GM21515 (cell line): ENCODE measurements at regions not wholly inside any gene's neighbourhood (a gene's known extent, or its start where the extent isn't known, plus 50 kb on each side); places are given as distances from the start of the nearest gene placed in this dataset.

Experiments
- ATAC-seq: cut with Tn5 transposase; IDR thresholded peaks from one replicate; pipeline ENCODE4 v1.9.1; 2021; ENCODE audit not compliant: unreplicated experiment

DNA sequence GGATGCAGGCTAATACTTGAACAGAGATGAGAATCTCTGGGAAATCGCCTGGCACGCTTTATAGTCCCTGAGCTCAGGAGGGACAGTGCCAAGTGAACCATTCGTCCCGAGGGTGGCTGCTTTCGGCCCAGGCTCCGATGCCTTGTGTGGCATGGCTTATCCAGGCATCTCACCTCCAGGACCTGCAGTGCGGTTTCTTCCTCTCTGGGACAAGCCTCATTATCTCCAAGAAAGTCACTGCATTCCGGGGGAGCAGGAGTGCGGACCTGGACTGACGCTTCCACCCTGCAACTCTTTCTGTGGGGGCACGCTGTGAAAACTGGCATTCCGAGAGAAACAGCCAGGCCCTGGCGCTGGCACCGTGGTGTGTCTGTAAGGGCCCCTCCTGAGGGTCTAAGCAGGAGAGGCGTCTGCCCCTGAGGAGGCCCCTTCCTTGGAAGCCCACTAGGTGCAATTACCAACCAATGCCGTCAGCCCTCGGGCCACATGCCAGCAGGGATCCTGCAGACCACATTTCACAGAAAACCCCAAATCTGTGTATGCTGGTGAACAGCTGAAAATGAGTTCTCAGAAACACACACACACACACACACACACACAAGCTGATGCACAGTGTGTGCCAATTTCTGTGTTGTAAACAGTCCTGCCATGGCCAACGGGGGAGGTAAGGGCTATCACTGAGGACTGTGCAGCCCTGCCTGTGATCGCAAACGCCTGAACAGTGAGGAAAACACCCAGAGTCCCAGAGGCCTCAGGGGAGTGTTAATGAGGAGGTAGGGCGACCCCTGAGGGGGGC lies 351.9 kb upstream of the SALL3 start:
- ATAC-seq = no peak

DNA sequence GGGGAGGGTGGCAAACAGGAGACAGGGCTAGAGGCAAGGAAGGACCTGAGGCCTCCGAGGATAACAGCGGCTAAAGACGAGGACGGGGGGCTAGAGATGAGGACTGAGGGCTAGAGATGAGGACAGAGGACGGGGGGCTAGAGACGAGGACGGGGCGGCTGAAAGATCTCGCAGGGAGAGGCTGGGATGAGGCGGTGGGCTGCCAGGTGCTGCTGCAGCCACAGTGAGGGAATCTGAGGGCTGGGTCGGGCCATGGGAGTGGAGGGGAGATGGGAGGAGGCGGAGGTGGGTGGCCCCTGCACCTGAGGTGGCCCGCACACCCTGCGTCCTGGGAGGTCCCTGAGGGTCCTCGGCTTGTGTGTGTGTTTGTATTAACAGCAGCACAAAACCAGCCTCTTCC lies 350.2 kb upstream of the SALL3 start:
- ATAC-seq = no peak

DNA sequence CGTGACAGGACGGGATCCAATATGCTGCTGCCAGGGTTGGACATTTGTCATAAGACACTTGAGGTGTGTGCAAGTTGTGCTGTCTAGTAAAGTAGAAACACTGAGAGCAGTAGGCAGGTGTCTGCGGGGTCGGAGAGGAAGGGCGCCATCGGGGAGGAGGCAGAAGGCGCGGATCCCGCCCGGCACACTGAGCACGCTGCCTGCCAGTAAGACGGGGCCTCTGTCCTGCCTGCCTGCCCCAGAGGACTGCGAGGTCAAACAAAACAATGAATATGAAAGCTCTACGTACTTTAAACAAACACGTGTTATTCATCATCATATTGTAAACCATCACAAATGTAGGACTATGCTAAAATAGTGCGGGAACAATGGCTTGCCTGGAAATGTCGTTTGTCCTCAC lies 349.3 kb upstream of the SALL3 start:
- ATAC-seq = no peak

DNA sequence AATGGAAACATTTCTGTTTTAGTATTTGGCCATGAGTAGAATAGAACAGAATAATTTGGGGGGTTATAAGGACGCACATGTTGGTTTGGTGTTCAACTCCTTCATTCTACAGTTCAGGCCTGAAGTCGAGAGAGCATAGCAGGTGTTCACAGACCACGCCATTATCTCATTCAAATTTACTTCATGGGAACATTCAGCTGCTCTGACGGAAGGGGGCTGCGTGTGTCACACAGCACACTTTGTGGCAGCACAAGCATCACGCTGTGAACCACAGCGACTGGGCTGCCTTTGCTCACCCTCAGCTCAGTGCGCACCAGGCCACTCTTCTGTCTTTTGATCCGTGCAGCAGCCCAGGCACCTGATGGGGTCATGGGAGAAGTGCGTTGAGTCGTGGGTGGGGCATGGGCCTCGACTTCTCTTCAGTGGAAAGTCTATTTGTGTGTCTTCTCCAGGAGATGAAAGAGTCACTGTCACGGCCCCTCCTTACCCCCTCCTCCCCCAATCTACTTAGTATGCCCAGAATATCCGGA lies 348.6 kb upstream of the SALL3 start:
- ATAC-seq = no peak

GRCh38 chr18:78632111-78632541 lies 347.5 kb upstream of the SALL3 start:
- no peak for ATAC-seq

DNA sequence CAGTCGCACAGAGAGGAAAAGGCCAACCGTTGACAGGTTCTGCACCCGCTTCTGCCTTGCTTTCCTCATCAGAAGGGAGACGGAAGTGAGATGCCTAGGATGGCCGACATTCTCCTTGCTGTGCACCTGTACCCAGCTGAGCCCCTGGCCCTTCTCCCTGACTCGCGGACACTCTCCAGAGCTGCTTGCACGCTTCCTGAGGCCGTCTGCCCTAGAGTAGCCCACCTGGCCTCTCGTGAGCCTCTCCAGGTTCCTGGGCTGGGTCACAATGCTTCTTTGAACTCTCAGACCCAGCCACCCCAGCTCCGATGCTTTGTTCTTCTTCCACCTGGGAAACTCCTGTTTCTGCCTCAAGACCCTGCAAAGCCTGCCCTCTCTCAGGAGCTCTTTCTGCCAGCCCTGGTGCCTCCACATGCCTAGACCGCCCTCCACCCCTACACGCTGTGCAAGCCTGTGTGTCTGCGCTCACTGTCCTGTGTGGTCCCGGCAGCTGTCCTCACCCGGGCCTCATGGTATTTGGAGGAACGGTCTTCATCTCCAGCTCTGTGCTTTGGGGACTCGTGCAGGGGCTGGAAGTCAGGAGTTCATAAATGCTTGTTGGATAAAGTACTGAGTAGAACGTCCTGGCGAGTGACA lies 345.4 kb upstream of the SALL3 start:
- ATAC-seq = no peak

GRCh38 chr18:78635093-78635800 lies 344.4 kb upstream of the SALL3 start:
- ATAC-seq = no peak

GRCh38 chr18:78636260-78636659 lies 343.4 kb upstream of the SALL3 start:
- ATAC-seq = no peak

DNA sequence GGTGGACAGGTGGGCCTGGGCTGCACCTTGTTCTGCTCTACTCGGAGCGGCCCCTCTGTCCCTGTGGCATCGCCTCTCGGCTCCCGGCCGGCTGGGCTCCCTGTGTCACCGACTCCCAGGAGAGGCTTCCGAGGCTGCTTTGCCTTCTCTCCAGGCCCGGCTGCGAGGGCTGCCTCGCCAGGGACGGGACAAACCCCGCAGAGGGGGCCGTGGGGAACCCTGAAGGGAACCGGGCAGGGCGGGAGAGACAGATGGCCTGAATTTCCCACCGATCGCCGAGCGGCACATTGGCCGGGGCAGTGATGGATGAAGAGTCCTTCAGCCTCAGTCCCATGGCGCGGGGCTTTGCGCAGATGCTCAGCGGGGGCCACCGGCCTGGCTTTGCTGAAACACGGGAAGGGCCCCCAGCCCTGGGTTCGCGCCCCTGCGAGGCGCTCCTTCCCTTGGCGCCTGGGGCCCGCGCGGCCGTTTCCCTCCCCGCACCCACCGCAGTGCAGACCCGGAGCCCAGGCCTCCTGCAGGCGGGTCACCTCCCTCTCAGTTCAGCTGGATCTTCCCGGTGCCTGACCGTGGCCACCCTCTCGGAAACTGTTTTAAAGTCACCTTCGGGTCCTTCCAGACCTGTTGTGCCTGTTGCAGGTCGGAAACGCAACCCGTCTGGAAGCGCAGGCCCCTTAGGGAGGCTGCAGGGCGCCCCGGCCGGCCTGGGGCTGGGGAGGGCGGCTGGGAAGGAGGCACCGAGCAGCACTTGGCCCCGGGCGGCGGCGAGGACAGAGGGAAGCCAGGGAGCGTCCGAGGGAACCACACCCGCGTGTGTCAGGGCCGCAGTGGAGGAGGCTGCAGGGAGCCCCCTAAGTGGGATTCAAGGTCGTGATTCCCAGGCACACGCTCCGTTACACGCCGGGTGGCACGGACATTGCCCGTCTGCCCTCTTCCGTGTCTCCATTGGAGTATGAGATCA lies 341.9 kb upstream of the SALL3 start:
- ATAC-seq = no peak

DNA sequence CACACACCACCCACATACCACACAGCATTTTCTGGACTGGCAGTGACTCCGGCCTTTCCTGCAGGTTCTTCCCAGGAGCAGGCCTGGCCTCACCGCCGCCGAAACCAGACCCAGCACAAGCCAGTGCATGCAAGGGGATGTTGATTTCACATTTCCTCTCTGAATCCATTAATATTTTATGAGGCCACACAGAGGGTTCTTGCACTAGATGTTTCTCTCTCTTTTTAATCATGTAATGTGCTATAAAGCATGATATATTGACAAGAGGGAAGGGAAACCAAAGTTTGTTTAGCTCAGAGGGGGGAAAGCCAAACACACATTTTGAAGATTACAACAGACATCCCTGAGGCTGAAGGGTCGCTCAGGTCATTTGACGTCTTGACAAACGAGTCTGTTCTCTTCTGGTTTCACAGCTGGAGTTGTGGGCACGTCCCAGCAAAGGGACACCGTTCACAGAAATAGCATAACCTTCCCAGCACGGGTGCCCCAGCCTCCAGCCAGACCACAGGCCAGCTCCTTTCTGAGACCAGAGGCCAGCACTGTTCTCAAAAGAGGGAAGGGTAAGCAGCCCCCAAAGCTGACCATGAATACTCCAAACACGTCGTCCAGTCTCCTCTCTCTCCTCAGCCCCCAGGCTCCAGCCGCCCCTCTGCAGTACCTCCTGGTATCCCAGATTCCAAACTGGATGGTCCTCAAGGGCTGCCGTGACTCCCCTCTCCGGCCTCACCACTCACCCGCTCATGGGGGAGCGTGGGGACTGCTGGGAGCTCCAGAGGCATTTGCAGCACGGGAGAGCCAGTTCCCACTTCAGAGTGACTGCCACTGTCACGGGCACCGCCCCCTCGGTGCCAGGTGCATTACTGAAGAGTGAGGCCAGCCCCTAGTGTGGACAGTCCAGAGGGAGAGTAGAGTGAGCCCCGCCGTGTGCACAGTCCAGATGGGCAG lies 340.3 kb upstream of the SALL3 start:
- ATAC-seq = no peak

GRCh38 chr18:78640246-78640995 lies 339.2 kb upstream of the SALL3 start:
- no peak for ATAC-seq

GRCh38 chr18:78641689-78642231 lies 337.9 kb upstream of the SALL3 start:
- ATAC-seq = no peak

DNA sequence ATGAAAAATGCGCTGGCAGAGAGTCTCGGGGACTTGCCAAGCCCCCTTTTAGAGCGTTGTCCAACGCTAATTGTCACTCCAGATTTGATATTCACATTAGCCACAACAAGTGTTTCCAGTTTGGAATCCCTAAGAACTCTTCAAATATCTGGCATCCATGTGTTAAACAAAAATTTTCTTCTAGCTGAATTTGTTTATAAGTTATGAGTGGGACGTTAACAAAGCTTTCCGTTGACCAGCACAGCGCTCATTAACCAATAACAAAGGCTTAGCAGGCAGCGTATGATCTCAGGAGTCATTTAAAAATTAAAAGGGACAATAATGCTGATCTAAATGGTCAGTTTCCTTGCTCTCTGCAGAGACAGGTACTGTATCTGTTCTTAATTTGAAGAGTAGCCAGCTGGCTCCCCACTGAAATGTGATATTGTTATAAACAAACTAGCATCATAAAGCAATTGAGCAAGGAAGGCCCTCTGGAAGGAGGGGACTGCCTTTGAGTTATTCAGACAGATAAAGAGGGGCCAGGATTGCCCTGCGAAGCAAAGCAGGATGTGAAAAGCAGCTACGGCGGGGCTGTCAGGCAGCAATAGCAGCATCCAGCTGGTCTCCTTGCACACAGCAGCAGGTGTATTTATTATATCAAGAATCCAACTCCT lies 337.2 kb upstream of the SALL3 start:
- ATAC-seq = no peak

GRCh38 chr18:78643004-78643403 lies 336.6 kb upstream of the SALL3 start:
- ATAC-seq = no peak

GRCh38 chr18:78643981-78644380 lies 335.6 kb upstream of the SALL3 start:
- ATAC-seq = no peak

DNA sequence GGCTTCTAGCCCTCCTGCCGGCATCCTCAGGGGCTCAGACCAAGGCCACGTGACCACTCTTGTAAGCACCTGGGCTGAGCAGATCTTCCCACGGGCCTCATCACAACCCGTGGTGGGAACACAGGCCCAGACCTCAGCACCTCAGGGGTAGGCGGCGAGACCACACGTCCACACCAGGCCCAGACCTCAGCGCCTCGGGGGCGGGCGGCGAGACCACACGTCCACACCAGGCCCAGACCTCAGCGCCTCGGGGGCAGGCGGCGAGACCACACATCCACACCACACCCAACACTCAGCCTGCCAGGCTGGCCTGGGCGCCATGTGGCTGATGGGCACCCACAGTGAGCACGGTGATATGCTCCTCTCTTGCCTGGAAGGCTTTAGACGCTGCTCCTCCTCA lies 334.4 kb upstream of the SALL3 start:
- ATAC-seq = no peak

GRCh38 chr18:78647018-78647417 lies 332.6 kb upstream of the SALL3 start:
- ATAC-seq = no peak

GRCh38 chr18:78649421-78649820 lies 330.2 kb upstream of the SALL3 start:
- no peak for ATAC-seq
